Erythroblast (primary cell): ENCODE measurements at regions not wholly inside any gene's neighbourhood (a gene's known extent, or its start where the extent isn't known, plus 50 kb on each side); places are given as distances from the start of the nearest gene placed in this dataset.

Source experiments
- GATA1 ChIP-seq: IDR thresholded peaks from 2 replicates; pipeline ENCODE4 v1.6.1; 2011; ENCODE audit warnings: low read depth, mild to moderate bottlenecking, control low read depth, low read length, moderate library complexity
- POLR2A ChIP-seq: IDR thresholded peaks from 2 replicates; pipeline ENCODE4 v1.6.1; 2011; ENCODE audit warnings: mild to moderate bottlenecking, low read length

DNA sequence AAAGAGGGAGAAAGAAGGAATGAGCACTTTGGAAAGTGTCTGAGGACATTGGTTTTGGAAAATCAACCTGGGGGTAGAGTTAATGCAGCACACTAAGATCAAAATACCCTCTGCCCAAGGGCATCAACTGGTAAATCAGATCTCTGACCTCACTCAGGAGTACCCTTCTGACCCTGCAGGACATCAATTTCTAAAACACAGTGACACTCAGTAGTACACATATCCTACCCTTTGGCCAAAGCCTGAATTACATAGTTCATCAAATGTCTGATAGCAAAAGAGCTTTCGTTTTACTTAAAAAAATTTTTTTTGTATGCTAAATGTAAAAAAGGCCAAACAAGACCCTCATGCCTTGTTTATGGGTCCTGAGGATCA lies 118.4 kb upstream of the CTNNA2 start:
- TF ChIP-seq POLR2A (no peak), GATA1 (no peak)
